IPS-20b (cell line): ENCODE measurements at regions not wholly inside any gene's neighbourhood (a gene's known extent, or its start where the extent isn't known, plus 50 kb on each side); places are given as distances from the start of the nearest gene placed in this dataset.
"Not testable (repeated sequence)": the region's sequence is repeated elsewhere in the genome, so short reads cannot be mapped to it uniquely, and the experiment has no call there.

Source experiments
- H3K27ac ChIP-seq: one replicate; pipeline ENCODE4 v1.5.1; 2013; ENCODE audit warnings: low read length
- H3K27me3 ChIP-seq: 2 replicates; pipeline ENCODE4 v1.6.1; 2013; ENCODE audit warnings: mild to moderate bottlenecking, low read length, inconsistent platforms; ENCODE audit not compliant: insufficient read depth
- H3K36me3 ChIP-seq: 2 replicates; pipeline ENCODE4 v1.6.1; 2013; ENCODE audit warnings: low read depth, mild to moderate bottlenecking, inconsistent platforms, low read length, moderate library complexity; ENCODE audit not compliant: insufficient read depth
- H3K4me1 ChIP-seq: 2 replicates; pipeline ENCODE4 v1.6.1; 2013; ENCODE audit warnings: mild to moderate bottlenecking, control low read depth, inconsistent platforms, low read length, moderate library complexity; ENCODE audit not compliant: insufficient read depth
- H3K4me3 ChIP-seq: 2 replicates; pipeline ENCODE4 v1.5.1; 2013; ENCODE audit warnings: mild to moderate bottlenecking, low read length, inconsistent platforms
- H3K9ac ChIP-seq: 2 replicates; pipeline ENCODE4 v1.6.1; 2013; ENCODE audit warnings: low read depth, mild to moderate bottlenecking, inconsistent platforms, low read length, moderate library complexity
- H3K9me3 ChIP-seq: 2 replicates; pipeline ENCODE4 v1.6.1; 2013; ENCODE audit warnings: mild to moderate bottlenecking, low read depth, low read length, inconsistent platforms; ENCODE audit not compliant: insufficient read depth

GRCh38 chr2:238511614-238511950 lies 84.9 kb downstream of the ASB1 start:
- Histone ChIP-seq H3K9me3 (0 out of 2 replicates have a peak, but pooled peaks cover 3% of the 10 kb centered on the region), H3K36me3 (no peaks in the 10 kb centered on the region), H3K4me3 (no peak overlapping the region), H3K9ac (no peak overlapping the region), H3K27ac (no peak overlapping the region), H3K4me1 (peaks cover 18% of the 10 kb centered on the region), H3K27me3 (no peaks in the 10 kb centered on the region)

GRCh38 chr2:238512247-238512867 lies 85.6 kb downstream of the ASB1 start:
- H3K27me3 ChIP-seq, result no peaks in the 10 kb centered on the region
- no peak overlapping the region for H3K4me3 ChIP-seq
- peaks cover 18% of the 10 kb centered on the region for H3K4me1 ChIP-seq
- no peak overlapping the region for H3K9ac ChIP-seq
- peaks cover 9% of the 10 kb centered on the region; the same call in 1 of the 2 replicates for H3K9me3 ChIP-seq
- no peaks in the 10 kb centered on the region for H3K36me3 ChIP-seq
- H3K27ac ChIP-seq, result no peak overlapping the region

GRCh38 chr2:238513346-238513745 lies 86.6 kb downstream of the ASB1 start:
- no peak overlapping the region for H3K27ac ChIP-seq
- H3K27me3 ChIP-seq, result no peaks in the 10 kb centered on the region
- H3K4me1 ChIP-seq, result peaks cover 18% of the 10 kb centered on the region
- H3K36me3 ChIP-seq, result no peaks in the 10 kb centered on the region
- no peak overlapping the region for H3K9ac ChIP-seq
- peaks cover 9% of the 10 kb centered on the region; the same call in 1 of the 2 replicates for H3K9me3 ChIP-seq
- H3K4me3 ChIP-seq, result no peak overlapping the region

- H3K9me3 ChIP-seq, H3K27me3 ChIP-seq, H3K4me3 ChIP-seq, H3K27ac ChIP-seq, H3K36me3 ChIP-seq, H3K9ac ChIP-seq: not testable (repeated sequence)
- H3K4me1 ChIP-seq, result peaks cover 13% of the 10 kb centered on the region
Observed at GRCh38 chr2:238514024-238514423, 87.3 kb downstream of the ASB1 start.

GRCh38 chr2:238515377-238515776 lies 88.7 kb downstream of the ASB1 start:
- H3K9me3 ChIP-seq, result peaks cover 9% of the 10 kb centered on the region; the same call in 1 of the 2 replicates
- no peaks in the 10 kb centered on the region for H3K36me3 ChIP-seq
- H3K9ac ChIP-seq, result no peak overlapping the region
- H3K4me3 ChIP-seq, result no peak overlapping the region
- peaks cover 2% of the 10 kb centered on the region; the same call in 1 of the 2 replicates for H3K4me1 ChIP-seq
- H3K27ac ChIP-seq, result no peak overlapping the region
- no peaks in the 10 kb centered on the region for H3K27me3 ChIP-seq

GRCh38 chr2:238517209-238517608 lies 90.5 kb downstream of the ASB1 start:
- Histone ChIP-seq H3K4me1 (no peaks in the 10 kb centered on the region), H3K9me3 (peaks cover 9% of the 10 kb centered on the region; the same call in 1 of the 2 replicates), H3K9ac (no peak overlapping the region), H3K27ac (no peak overlapping the region), H3K27me3 (no peaks in the 10 kb centered on the region), H3K4me3 (no peak overlapping the region), H3K36me3 (no peaks in the 10 kb centered on the region)

GRCh38 chr2:238518172-238518820 lies 91.6 kb downstream of the ASB1 start:
- no peak overlapping the region for H3K9ac ChIP-seq
- H3K36me3 ChIP-seq, result no peaks in the 10 kb centered on the region
- H3K27ac ChIP-seq, result no peak overlapping the region
- peaks cover 9% of the 10 kb centered on the region; the same call in 1 of the 2 replicates for H3K9me3 ChIP-seq
- H3K4me3 ChIP-seq, result no peak overlapping the region
- no peaks in the 10 kb centered on the region for H3K27me3 ChIP-seq
- H3K4me1 ChIP-seq, result no peaks in the 10 kb centered on the region

- no peaks in the 10 kb centered on the region for H3K36me3 ChIP-seq
- H3K4me3 ChIP-seq, result no peak overlapping the region
- H3K4me1 ChIP-seq, result no peaks in the 10 kb centered on the region
- no peak overlapping the region for H3K9ac ChIP-seq
- peaks cover 9% of the 10 kb centered on the region; the same call in 1 of the 2 replicates for H3K9me3 ChIP-seq
- no peak overlapping the region for H3K27ac ChIP-seq
- H3K27me3 ChIP-seq, result no peaks in the 10 kb centered on the region
Observed at GRCh38 chr2:238518821-238519186, 92.1 kb downstream of the ASB1 start.

- Histone ChIP-seq H3K4me3 (no peak overlapping the region), H3K36me3 (no peaks in the 10 kb centered on the region), H3K27me3 (no peaks in the 10 kb centered on the region), H3K4me1 (no peaks in the 10 kb centered on the region), H3K9ac (no peak overlapping the region), H3K9me3 (peaks cover 9% of the 10 kb centered on the region; the same call in 1 of the 2 replicates), H3K27ac (no peak overlapping the region)
Observed at GRCh38 chr2:238520359-238520886, 93.7 kb downstream of the ASB1 start.

- no peak overlapping the region for H3K9ac ChIP-seq
- H3K36me3 ChIP-seq, result no peaks in the 10 kb centered on the region
- no peaks in the 10 kb centered on the region for H3K27me3 ChIP-seq
- H3K9me3 ChIP-seq, result peaks cover 9% of the 10 kb centered on the region; the same call in 1 of the 2 replicates
- no peaks in the 10 kb centered on the region for H3K4me1 ChIP-seq
- no peak overlapping the region for H3K4me3 ChIP-seq
- H3K27ac ChIP-seq, result no peak overlapping the region
Observed at GRCh38 chr2:238521002-238521401, 94.3 kb downstream of the ASB1 start.

- no peaks in the 10 kb centered on the region for H3K27me3 ChIP-seq
- no peaks in the 10 kb centered on the region for H3K4me1 ChIP-seq
- H3K27ac ChIP-seq, result no peak overlapping the region
- no peaks in the 10 kb centered on the region for H3K36me3 ChIP-seq
- no peak overlapping the region for H3K4me3 ChIP-seq
- H3K9ac ChIP-seq, result no peak overlapping the region
- peaks cover 4% of the 10 kb centered on the region; the same call in 1 of the 2 replicates for H3K9me3 ChIP-seq
Observed at GRCh38 chr2:238521870-238522269, 95.1 kb downstream of the ASB1 start.
